ENCODE measurements at regions not wholly inside any gene's neighbourhood (a gene's known extent, or its start where the extent isn't known, plus 50 kb on each side); places are given as distances from the start of the nearest gene placed in this dataset.

DNA sequence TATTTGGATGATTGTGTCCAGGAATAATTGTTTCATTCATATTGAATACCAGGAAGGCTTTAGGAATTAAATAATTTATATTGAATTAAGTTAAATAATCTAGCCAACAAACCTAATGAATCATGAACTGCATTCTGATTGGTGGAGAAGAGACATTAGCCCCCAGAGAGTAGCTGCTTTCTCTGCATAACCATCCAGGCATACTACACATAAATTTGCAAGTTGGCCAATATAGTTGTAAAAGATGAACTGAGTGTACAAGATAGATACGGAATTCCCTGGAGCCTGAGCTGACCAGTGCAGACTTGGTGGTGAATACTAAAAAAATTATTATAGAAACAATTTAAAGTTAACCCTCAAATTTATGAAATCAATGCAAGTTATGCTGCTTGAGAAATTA lies 311.8 kb upstream of the KIF2A start:
- TF ChIP-seq, protein P1, sequence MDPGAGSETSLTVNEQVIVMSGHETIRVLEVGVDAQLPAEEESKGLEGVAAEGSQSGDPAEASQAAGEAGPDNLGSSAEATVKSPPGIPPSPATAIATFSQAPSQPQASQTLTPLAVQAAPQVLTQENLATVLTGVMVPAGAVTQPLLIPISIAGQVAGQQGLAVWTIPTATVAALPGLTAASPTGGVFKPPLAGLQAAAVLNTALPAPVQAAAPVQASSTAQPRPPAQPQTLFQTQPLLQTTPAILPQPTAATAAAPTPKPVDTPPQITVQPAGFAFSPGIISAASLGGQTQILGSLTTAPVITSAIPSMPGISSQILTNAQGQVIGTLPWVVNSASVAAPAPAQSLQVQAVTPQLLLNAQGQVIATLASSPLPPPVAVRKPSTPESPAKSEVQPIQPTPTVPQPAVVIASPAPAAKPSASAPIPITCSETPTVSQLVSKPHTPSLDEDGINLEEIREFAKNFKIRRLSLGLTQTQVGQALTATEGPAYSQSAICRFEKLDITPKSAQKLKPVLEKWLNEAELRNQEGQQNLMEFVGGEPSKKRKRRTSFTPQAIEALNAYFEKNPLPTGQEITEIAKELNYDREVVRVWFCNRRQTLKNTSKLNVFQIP (CRISPR knock-in tag; IDR thresholded peaks at IDR 0.05; ENCODE audit: borderline replicate concordance, low read depth) = no peak
- no peak for TF ChIP-seq CSDC2 (CRISPR knock-in tag; IDR thresholded peaks at IDR 0.05)
